Neuronal stem cell (in vitro differentiated cells): ENCODE measurements at regions not wholly inside any gene's neighbourhood (a gene's known extent, or its start where the extent isn't known, plus 50 kb on each side); places are given as distances from the start of the nearest gene placed in this dataset.

Source experiments
- DNase-seq: peaks from one replicate; pipeline ENCODE4 v3.0.0-alpha.2; 2013; ENCODE audit warnings: low spot score
- H2AFZ ChIP-seq: one replicate; pipeline ENCODE4 v1.6.1; 2013; ENCODE audit warnings: mild to moderate bottlenecking, low read length, inconsistent platforms
- H2AK5ac ChIP-seq: 2 replicates; pipeline ENCODE4 v1.6.1; 2013; ENCODE audit warnings: low read depth, mild to moderate bottlenecking, inconsistent platforms, low read length, moderate library complexity, mixed read lengths
- H2BK120ac ChIP-seq: 2 replicates; pipeline ENCODE4 v1.6.1; 2013; ENCODE audit warnings: low read depth, mild to moderate bottlenecking, inconsistent platforms, low read length, moderate library complexity, mixed read lengths
- H2BK12ac ChIP-seq: one replicate; pipeline ENCODE4 v1.6.1; 2013; ENCODE audit warnings: low read length, inconsistent platforms
- H2BK15ac ChIP-seq: 2 replicates; pipeline ENCODE4 v1.6.1; 2013; ENCODE audit warnings: mild to moderate bottlenecking, low read length, inconsistent platforms, mixed read lengths
- H2BK5ac ChIP-seq: one replicate; pipeline ENCODE4 v1.6.1; 2013; ENCODE audit warnings: inconsistent platforms, mild to moderate bottlenecking, low read length, moderate library complexity
- H3K14ac ChIP-seq: one replicate; pipeline ENCODE4 v1.6.1; 2013; ENCODE audit warnings: low read length, inconsistent platforms
- H3K18ac ChIP-seq: 2 replicates; pipeline ENCODE4 v1.6.1; 2013; ENCODE audit warnings: low read length, inconsistent platforms
- H3K23ac ChIP-seq: 2 replicates; pipeline ENCODE4 v1.6.1; 2013; ENCODE audit warnings: low read depth, mild to moderate bottlenecking, mixed read lengths, low read length, inconsistent platforms; ENCODE audit not compliant: poor library complexity
- H3K27ac ChIP-seq: replicated peaks from 3 replicates; pipeline ENCODE4 v1.5.1; 2013; ENCODE audit warnings: low read length, inconsistent platforms
- H3K27me3 ChIP-seq, 3 experiments: 2 replicates each; pipeline ENCODE4 v1.6.1; 2013; ENCODE audit warnings: low read length in 3 of 3, mild to moderate bottlenecking in 2 of 3, inconsistent platforms in 1 of 3, low read depth in 1 of 3, mixed read lengths in 1 of 3, moderate library complexity in 1 of 3; ENCODE audit not compliant: control insufficient read depth in 3 of 3, insufficient read depth in 3 of 3
- H3K36me3 ChIP-seq, 2 donors: replicated peaks in 1 of 2; 2 replicates each; pipeline ENCODE4 v1.6.1; 2013; ENCODE audit warnings: low read length in 2 of 2; ENCODE audit not compliant: control insufficient read depth in 2 of 2, insufficient read depth in 2 of 2
- H3K4ac ChIP-seq: 2 replicates; pipeline ENCODE4 v1.6.1; 2013; ENCODE audit warnings: inconsistent platforms, mild to moderate bottlenecking, low read length, moderate library complexity
- H3K4me1 ChIP-seq, 2 donors: 1 replicate in 1 of 2; 2 replicates in 1 of 2; pipeline ENCODE4 v1.6.1; 2013; ENCODE audit warnings: low read length in 2 of 2, low read depth in 1 of 2; ENCODE audit not compliant: control insufficient read depth in 2 of 2, insufficient read depth in 1 of 2
- H3K4me2 ChIP-seq: one replicate; pipeline ENCODE4 v1.6.1; 2013; ENCODE audit warnings: mild to moderate bottlenecking, low read length, inconsistent platforms; ENCODE audit not compliant: insufficient read depth, poor library complexity, severe bottlenecking
- H3K4me3 ChIP-seq, 2 donors: 2 replicates each; pipeline ENCODE4 v1.5.1; 2013; ENCODE audit warnings: low read length in 2 of 2, mild to moderate bottlenecking in 2 of 2, inconsistent platforms in 1 of 2, moderate library complexity in 1 of 2
- H3K79me1 ChIP-seq: one replicate; pipeline ENCODE4 v1.6.1; 2013; ENCODE audit warnings: low read depth, mild to moderate bottlenecking, inconsistent platforms, low read length, moderate library complexity
- H3K9ac ChIP-seq: one replicate; pipeline ENCODE4 v1.6.1; 2013; ENCODE audit warnings: mild to moderate bottlenecking, low read depth, low read length, inconsistent platforms; ENCODE audit not compliant: poor library complexity
- H3K9me3 ChIP-seq, 2 donors: replicated peaks in 1 of 2; 2 replicates each; pipeline versions ENCODE3 to v1.6.1; 2013; ENCODE audit warnings: low read length in 2 of 2, mild to moderate bottlenecking in 2 of 2, inconsistent platforms in 1 of 2, low read depth in 1 of 2, mixed read lengths in 1 of 2, moderate library complexity in 1 of 2; ENCODE audit not compliant: control insufficient read depth in 2 of 2, insufficient read depth in 1 of 2
- H4K8ac ChIP-seq: one replicate; pipeline ENCODE4 v1.6.1; 2013; ENCODE audit warnings: low read depth, mild to moderate bottlenecking, inconsistent platforms, low read length, moderate library complexity
- H4K91ac ChIP-seq: one replicate; pipeline ENCODE4 v1.6.1; 2013; ENCODE audit warnings: low read length, low read depth, mild to moderate bottlenecking, inconsistent platforms; ENCODE audit not compliant: poor library complexity
- WGBS, 2 donors: extraction: QIAGEN DNeasy Blood & Tissue Kit; methylation state at CpG; one replicate each; pipeline ENCODE4 v1.1.7; 2013; ENCODE audit warnings: missing lambda C conversion rate in 2 of 2, mixed read lengths in 1 of 2; ENCODE audit not compliant: insufficient read length in 2 of 2, insufficient replicate concordance in 1 of 2; ENCODE audit errors: extremely low coverage in 2 of 2; 5-methylcytosine and 5-hydroxymethylcytosine counted together

DNA sequence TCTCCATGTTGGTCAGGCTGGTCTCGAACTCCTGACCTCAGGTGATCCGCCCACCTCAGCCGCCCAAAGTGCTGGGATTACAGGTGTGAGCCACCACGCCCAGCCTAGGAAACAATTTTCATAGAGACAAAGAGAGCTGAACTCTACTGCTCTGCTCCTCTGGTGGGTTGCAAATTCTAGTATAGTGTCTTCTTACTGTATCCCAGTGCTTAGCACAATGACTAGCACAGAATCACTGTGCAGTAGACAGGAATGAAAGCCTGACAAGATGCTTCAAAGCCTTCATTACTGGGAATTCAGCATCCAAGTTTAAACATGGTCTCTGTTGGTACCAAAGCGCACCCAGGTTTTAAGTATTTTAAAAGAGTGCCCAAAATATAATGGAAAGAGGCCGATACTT, 96.5 kb upstream of the SALL4 start:
- Histone ChIP-seq H3K9ac (no peak overlapping the region), H3K4me1 (peaks cover 2 to 5% of the 10 kb centered on the region in 2 donors), H3K4me2 (no peak overlapping the region), H3K4me3 (no peak overlapping the region), H2BK120ac (no peak overlapping the region), H3K23ac (no peak overlapping the region), H4K91ac (no peak overlapping the region), H3K4ac (no peak overlapping the region), H2BK5ac (no peak overlapping the region), H3K27ac (no peak overlapping the region), H3K36me3 (no peaks in the 10 kb centered on the region), H2AK5ac (no peak overlapping the region), H4K8ac (no peak overlapping the region), H3K79me1 (no peaks in the 10 kb centered on the region), H2AFZ (no peak overlapping the region), H3K27me3 (no peaks in the 10 kb centered on the region), H3K18ac (no peak overlapping the region), H2BK12ac (no peak overlapping the region), H3K14ac (no peak overlapping the region), H3K9me3 (peaks cover 0 to 2% of the 10 kb centered on the region in 2 donors), H2BK15ac (no peak overlapping the region)
- WGBS, 2 donors: no CpG with 5 or more reads among the region's 6 CpGs
- DNase-seq: no peak

DNA sequence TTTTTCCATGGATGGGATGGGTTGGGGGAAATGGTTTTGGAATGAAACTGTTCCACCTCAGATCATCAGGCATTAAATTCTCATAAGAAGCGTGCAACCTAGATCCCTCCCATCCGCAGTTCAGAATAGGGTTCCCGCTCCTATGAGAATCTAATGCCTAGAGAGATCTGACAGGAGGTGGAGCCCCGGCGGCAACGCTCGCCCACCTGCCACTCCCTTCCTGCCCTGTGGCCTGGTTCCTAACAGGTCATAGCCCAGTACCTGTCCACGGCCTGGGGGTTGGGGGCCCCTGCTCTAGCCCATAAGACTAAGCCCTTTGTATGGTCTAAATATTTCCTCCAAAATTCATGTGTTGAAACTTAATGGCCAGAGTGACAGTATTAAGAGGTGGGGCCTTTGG, 92.3 kb upstream of the SALL4 start:
- Histone ChIP-seq H3K14ac (no peak overlapping the region), H3K18ac (no peak overlapping the region), H4K8ac (no peak overlapping the region), H2BK120ac (no peak overlapping the region), H3K4me3 (no peak overlapping the region), H3K27me3 (no peaks in the 10 kb centered on the region), H3K9ac (no peak overlapping the region), H3K36me3 (no peaks in the 10 kb centered on the region), H3K79me1 (no peaks in the 10 kb centered on the region), H2AK5ac (peak overlapping the region; percentile 7), H3K4me2 (no peak overlapping the region), H2BK5ac (no peak overlapping the region), H3K23ac (no peak overlapping the region), H3K27ac (no peak overlapping the region), H2BK12ac (no peak overlapping the region), H2BK15ac (no peak overlapping the region), H3K9me3 (peaks cover 0 to under 1% of the 10 kb centered on the region in 2 donors), H2AFZ (peak overlapping the region; percentile 32), H3K4ac (no peak overlapping the region), H3K4me1 (peaks cover 5 to 8% of the 10 kb centered on the region in 2 donors), H4K91ac (no peak overlapping the region)
- DNase-seq: no peak
- WGBS, 2 donors: no CpG with 5 or more reads among the region's 8 CpGs

DNA sequence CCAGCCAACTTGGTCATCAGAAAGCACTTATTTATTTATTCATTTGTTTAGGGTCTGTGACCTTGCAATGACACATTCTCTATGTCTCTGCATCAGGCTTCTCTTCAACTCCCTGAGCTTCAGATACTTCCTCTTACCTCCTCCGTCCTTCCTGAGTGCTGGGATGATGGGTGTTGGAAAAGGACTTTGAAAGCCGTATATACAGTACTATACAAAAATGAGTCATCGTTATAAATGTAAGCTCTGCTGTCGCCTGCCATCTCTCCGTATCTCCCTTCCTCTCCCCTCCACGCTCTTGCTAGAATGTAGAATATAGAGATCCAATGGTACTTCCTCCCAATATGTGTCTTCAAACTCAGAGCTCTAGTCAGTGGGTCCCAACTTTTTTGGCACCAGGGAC, 91.9 kb upstream of the SALL4 start:
- H3K9me3 ChIP-seq: no peaks in the 10 kb centered on the region
- no peaks in the 10 kb centered on the region for H3K27me3 ChIP-seq
- H3K4me1 ChIP-seq: peaks cover 8 to 12% of the 10 kb centered on the region in 2 donors
- no peak overlapping the region for H4K8ac ChIP-seq
- H2AFZ ChIP-seq: no peak overlapping the region
- no peak overlapping the region for H3K9ac ChIP-seq
- H3K4me2 ChIP-seq: no peak overlapping the region
- no peak overlapping the region for H3K18ac ChIP-seq
- H3K79me1 ChIP-seq: no peaks in the 10 kb centered on the region
- H4K91ac ChIP-seq: no peak overlapping the region
- no peak overlapping the region for H2BK12ac ChIP-seq
- H2BK15ac ChIP-seq: no peak overlapping the region
- H3K4ac ChIP-seq: no peak overlapping the region
- no peak overlapping the region for H3K23ac ChIP-seq
- H3K36me3 ChIP-seq: no peaks in the 10 kb centered on the region
- H3K27ac ChIP-seq: no peak overlapping the region
- H2AK5ac ChIP-seq: no peak overlapping the region
- no peak overlapping the region for H2BK120ac ChIP-seq
- H2BK5ac ChIP-seq: no peak overlapping the region
- no peak for DNase-seq
- H3K4me3 ChIP-seq: no peak overlapping the region
- WGBS, 2 donors: no CpG with 5 or more reads among the region's 6 CpGs
- no peak overlapping the region for H3K14ac ChIP-seq

DNA sequence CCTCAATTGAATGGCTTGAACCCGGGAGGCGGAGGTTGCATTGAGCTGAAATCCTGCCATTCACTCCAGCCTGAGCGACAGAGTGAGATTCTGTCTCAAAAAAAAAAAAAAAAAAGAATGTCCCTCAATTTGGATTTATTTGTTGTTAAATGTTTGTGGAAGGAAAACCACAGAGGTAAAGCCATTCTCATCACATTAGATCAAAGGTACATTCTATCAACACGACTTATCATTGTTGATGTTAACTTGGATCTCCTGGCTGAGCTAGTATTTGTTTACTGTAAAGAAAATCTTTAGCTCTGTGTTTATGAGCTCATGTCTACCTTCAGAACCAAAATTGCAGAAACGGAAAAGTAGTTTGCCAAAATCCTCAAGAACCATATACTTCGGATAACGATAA, 91.4 kb upstream of the SALL4 start:
- Histone ChIP-seq H2AK5ac (no peak overlapping the region), H3K9me3 (no peaks in the 10 kb centered on the region)

More for the DNA sequence above, 91.4 kb upstream of the SALL4 start:
- Histone ChIP-seq H3K23ac (no peak overlapping the region), H2BK120ac (no peak overlapping the region), H3K4me1 (peaks cover 13% of the 10 kb centered on the region in 2 donors), H2BK15ac (no peak overlapping the region), H3K36me3 (no peaks in the 10 kb centered on the region), H2BK5ac (no peak overlapping the region), H3K4ac (no peak overlapping the region), H2AFZ (no peak overlapping the region), H4K91ac (no peak overlapping the region), H3K4me3 (no peak overlapping the region), H3K9ac (no peak overlapping the region), H3K14ac (no peak overlapping the region), H3K27me3 (no peaks in the 10 kb centered on the region), H2BK12ac (no peak overlapping the region), H3K27ac (no peak overlapping the region), H3K18ac (no peak overlapping the region), H3K4me2 (no peak overlapping the region), H4K8ac (no peak overlapping the region), H3K79me1 (no peaks in the 10 kb centered on the region)
- WGBS, 2 donors: no CpG with 5 or more reads among the region's 7 CpGs
- DNase-seq: no peak
